Astrocyte (in vitro differentiated cells and primary cell): ENCODE measurements at regions not wholly inside any gene's neighbourhood (a gene's known extent, or its start where the extent isn't known, plus 50 kb on each side); places are given as distances from the start of the nearest gene placed in this dataset.

Experiments used
- DNase-seq: peaks from one replicate; pipeline ENCODE4 v3.0.0-alpha.2; 2010; ENCODE audit warnings: low read depth
- FAIRE-seq: peaks from 2 replicates; lab custom pipeline; 2011; peaks lifted over from hg19 to GRCh38; lab: Jason Lieb, UNC
- H2AFZ ChIP-seq: 2 replicates; pipeline ENCODE4 v1.6.0; 2012; ENCODE audit warnings: low read depth, low read length, inconsistent platforms
- H3K27ac ChIP-seq: 2 replicates; pipeline ENCODE4 v1.5.1; 2011; ENCODE audit warnings: low read depth, low read length, inconsistent platforms
- H3K27me3 ChIP-seq: 2 replicates; pipeline ENCODE4 v1.6.0; 2011; ENCODE audit warnings: low read length, inconsistent platforms; ENCODE audit not compliant: insufficient read depth
- H3K36me3 ChIP-seq: 2 replicates; pipeline ENCODE4 v1.5.1; 2011; ENCODE audit warnings: low read length, inconsistent platforms; ENCODE audit not compliant: insufficient read depth
- H3K4me1 ChIP-seq: 2 replicates; pipeline ENCODE4 v1.5.1; 2011; ENCODE audit warnings: low read length, inconsistent platforms; ENCODE audit not compliant: insufficient read depth
- H3K4me2 ChIP-seq: 2 replicates; pipeline ENCODE4 v1.6.0; 2012; ENCODE audit warnings: low read length, inconsistent platforms
- H3K4me3 ChIP-seq: 2 replicates; pipeline ENCODE4 v1.5.1; 2011; ENCODE audit warnings: low read depth, mild to moderate bottlenecking, low read length, inconsistent platforms; ENCODE audit not compliant: insufficient read depth
- H3K79me2 ChIP-seq: 2 replicates; pipeline ENCODE4 v1.6.0; 2012; ENCODE audit warnings: mild to moderate bottlenecking, low read length, inconsistent platforms; ENCODE audit not compliant: insufficient read depth
- H3K9ac ChIP-seq: 2 replicates; pipeline ENCODE4 v1.6.0; 2012; ENCODE audit warnings: mild to moderate bottlenecking, low read length, inconsistent platforms
- H3K9me3 ChIP-seq: 2 replicates; pipeline ENCODE4 v1.5.1; 2012; ENCODE audit warnings: low read depth, mild to moderate bottlenecking, low read length, inconsistent platforms; ENCODE audit not compliant: insufficient read depth
- H4K20me1 ChIP-seq: 2 replicates; pipeline ENCODE4 v1.6.0; 2012; ENCODE audit warnings: low read length, inconsistent platforms; ENCODE audit not compliant: insufficient read depth
- H3K27ac Mint-ChIP-seq: one replicate; pipeline ENCODE4 v1.8.0; 2021; ENCODE audit warnings: mild to moderate bottlenecking, mixed read lengths; ENCODE audit not compliant: unreplicated experiment
- H3K27me3 Mint-ChIP-seq: one replicate; pipeline ENCODE4 v1.8.0; 2021; ENCODE audit warnings: low read depth, mixed read lengths; ENCODE audit not compliant: unreplicated experiment
- H3K36me3 Mint-ChIP-seq: one replicate; pipeline ENCODE4 v1.8.0; 2021; ENCODE audit warnings: low read depth, mixed read lengths; ENCODE audit not compliant: unreplicated experiment
- H3K4me1 Mint-ChIP-seq: one replicate; pipeline ENCODE4 v1.8.0; 2021; ENCODE audit warnings: low read depth, mixed read lengths; ENCODE audit not compliant: unreplicated experiment
- H3K4me3 Mint-ChIP-seq: one replicate; pipeline ENCODE4 v1.8.0; 2021; ENCODE audit warnings: mild to moderate bottlenecking, moderate library complexity, mixed read lengths; ENCODE audit not compliant: unreplicated experiment
- H3K9me3 Mint-ChIP-seq: one replicate; pipeline ENCODE4 v1.8.0; 2021; ENCODE audit warnings: mild to moderate bottlenecking, mixed read lengths; ENCODE audit not compliant: unreplicated experiment
- EZH2 ChIP-seq: IDR thresholded peaks from 2 replicates; pipeline ENCODE4 v1.6.1; 2012; ENCODE audit warnings: mild to moderate bottlenecking, low read length, inconsistent platforms; ENCODE audit not compliant: insufficient read depth
- TF ChIP-seq, protein P1 (sequence below): IDR thresholded peaks from 2 replicates; pipeline ENCODE4 v1.5.1; 2011; ENCODE audit warnings: low read depth, mild to moderate bottlenecking, inconsistent platforms, low read length, moderate library complexity; ENCODE audit not compliant: insufficient read depth

DNA sequence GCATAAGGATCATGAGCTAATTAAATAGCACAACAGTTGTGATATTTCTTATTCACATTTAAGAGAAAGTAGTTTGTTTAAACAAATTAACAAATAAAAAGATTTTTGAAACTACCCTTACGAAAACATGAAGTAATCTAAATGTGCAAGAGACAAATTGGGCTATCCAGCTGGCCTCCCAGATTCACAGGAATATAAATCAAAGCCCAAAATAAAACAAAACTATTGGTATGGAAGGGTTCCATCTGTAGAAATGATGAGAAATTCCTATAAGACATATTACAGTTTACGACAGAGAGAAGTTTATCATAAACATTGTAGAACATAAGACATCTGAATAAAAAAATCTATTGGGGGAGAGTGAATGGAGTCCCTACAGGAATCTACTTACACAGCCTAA is 1125.1 kb downstream of the TDRD15 start:
- FAIRE-seq = no peak
- no peak overlapping the region for H3K27ac Mint-ChIP-seq

DNA sequence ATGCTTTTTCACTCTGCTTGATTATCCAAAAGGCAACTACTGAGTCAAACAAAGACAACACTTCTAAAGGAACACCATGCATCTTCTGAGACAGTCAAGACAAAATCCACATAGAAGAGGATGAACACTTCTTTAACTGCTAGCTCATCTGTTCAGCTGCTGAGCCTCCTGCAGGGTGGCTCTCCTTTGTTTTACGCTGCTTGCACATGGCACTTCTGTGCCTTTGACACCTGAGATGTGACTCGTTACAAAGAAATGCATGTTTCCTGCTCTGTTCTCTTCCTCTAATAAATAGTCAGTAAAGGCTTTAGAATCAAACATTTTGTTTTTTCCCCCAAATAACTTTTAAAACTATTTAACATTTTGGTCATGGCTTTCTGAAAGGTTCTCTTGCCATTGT is 1129.4 kb downstream of the TDRD15 start:
- no peak for DNase-seq
- H3K4me2 ChIP-seq = no peak overlapping the region
- TF ChIP-seq, protein P1, sequence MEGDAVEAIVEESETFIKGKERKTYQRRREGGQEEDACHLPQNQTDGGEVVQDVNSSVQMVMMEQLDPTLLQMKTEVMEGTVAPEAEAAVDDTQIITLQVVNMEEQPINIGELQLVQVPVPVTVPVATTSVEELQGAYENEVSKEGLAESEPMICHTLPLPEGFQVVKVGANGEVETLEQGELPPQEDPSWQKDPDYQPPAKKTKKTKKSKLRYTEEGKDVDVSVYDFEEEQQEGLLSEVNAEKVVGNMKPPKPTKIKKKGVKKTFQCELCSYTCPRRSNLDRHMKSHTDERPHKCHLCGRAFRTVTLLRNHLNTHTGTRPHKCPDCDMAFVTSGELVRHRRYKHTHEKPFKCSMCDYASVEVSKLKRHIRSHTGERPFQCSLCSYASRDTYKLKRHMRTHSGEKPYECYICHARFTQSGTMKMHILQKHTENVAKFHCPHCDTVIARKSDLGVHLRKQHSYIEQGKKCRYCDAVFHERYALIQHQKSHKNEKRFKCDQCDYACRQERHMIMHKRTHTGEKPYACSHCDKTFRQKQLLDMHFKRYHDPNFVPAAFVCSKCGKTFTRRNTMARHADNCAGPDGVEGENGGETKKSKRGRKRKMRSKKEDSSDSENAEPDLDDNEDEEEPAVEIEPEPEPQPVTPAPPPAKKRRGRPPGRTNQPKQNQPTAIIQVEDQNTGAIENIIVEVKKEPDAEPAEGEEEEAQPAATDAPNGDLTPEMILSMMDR = no peak
- no peak for TF ChIP-seq EZH2
- no peaks in the 10 kb centered on the region for H3K36me3 ChIP-seq
- no peak overlapping the region for H3K9ac ChIP-seq
- Mint-ChIP-seq H3K27me3 (no peaks in the 10 kb centered on the region), H3K4me3 (no peak overlapping the region), H3K4me1 (no peaks in the 10 kb centered on the region), H3K9me3 (no peaks in the 10 kb centered on the region), H3K36me3 (no peaks in the 10 kb centered on the region), H3K27ac (no peak overlapping the region)
- peaks cover 3% of the 10 kb centered on the region for H3K9me3 ChIP-seq
- H4K20me1 ChIP-seq = no peaks in the 10 kb centered on the region
- no peaks in the 10 kb centered on the region for H3K79me2 ChIP-seq
- no peak overlapping the region for H3K27ac ChIP-seq
- no peaks in the 10 kb centered on the region for H3K4me1 ChIP-seq
- no peak overlapping the region for H3K4me3 ChIP-seq
- no peaks in the 10 kb centered on the region for H3K27me3 ChIP-seq
- no peak for FAIRE-seq
- no peak overlapping the region for H2AFZ ChIP-seq

More for the DNA sequence above, 1125.1 kb downstream of the TDRD15 start:
- no peak overlapping the region for H3K4me3 Mint-ChIP-seq
- H2AFZ ChIP-seq = no peak overlapping the region
- H3K9ac ChIP-seq = no peak overlapping the region
- H3K36me3 Mint-ChIP-seq = no peaks in the 10 kb centered on the region
- no peaks in the 10 kb centered on the region for H3K4me1 Mint-ChIP-seq
- H3K4me1 ChIP-seq = no peaks in the 10 kb centered on the region
- no peak overlapping the region for H3K4me2 ChIP-seq
- no peak overlapping the region for H3K4me3 ChIP-seq
- no peaks in the 10 kb centered on the region for H3K9me3 Mint-ChIP-seq
- H3K36me3 ChIP-seq = no peaks in the 10 kb centered on the region
- no peak overlapping the region for H3K27ac ChIP-seq
- no peak for DNase-seq
- H3K27me3 ChIP-seq = no peaks in the 10 kb centered on the region
- TF ChIP-seq, protein P1 = no peak
- TF ChIP-seq EZH2 = no peak
- no peaks in the 10 kb centered on the region for H3K79me2 ChIP-seq
- no peaks in the 10 kb centered on the region for H3K27me3 Mint-ChIP-seq
- no peaks in the 10 kb centered on the region for H4K20me1 ChIP-seq
- H3K9me3 ChIP-seq = peaks cover 3% of the 10 kb centered on the region

DNA sequence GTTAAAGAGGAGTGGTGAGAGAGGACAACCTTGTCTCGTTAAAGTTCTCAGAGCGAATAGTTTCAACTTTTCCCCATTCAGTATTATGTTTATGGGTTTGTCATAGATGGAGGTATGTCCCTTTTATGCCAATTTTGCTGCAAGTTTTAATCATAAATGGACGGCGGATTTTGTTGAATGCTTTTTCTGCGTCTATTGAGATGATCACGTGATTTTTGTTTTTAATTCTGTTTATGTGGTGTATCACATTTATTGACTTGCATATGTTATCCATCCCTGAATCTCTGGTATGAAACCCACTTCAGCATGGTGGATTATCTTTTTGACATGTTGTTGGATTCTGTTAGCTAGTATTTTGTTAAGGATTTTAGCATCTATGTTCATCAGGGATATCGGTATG is 1123.8 kb upstream of the KLHL29 start:
- Mint-ChIP-seq H3K4me1 (no peaks in the 10 kb centered on the region), H3K27ac (no peak overlapping the region), H3K4me3 (no peak overlapping the region), H3K36me3 (no peaks in the 10 kb centered on the region), H3K9me3 (peaks cover 5% of the 10 kb centered on the region), H3K27me3 (no peaks in the 10 kb centered on the region)
- no peak overlapping the region for H3K4me3 ChIP-seq
- TF ChIP-seq, protein P1 = no peak
- no peak for TF ChIP-seq EZH2
- H3K27me3 ChIP-seq = no peaks in the 10 kb centered on the region
- DNase-seq (no peak), FAIRE-seq (no peak)
- no peaks in the 10 kb centered on the region for H3K4me1 ChIP-seq
- no peaks in the 10 kb centered on the region for H3K36me3 ChIP-seq
- H3K4me2 ChIP-seq = no peak overlapping the region
- no peak overlapping the region for H2AFZ ChIP-seq
- H3K9me3 ChIP-seq = no peaks in the 10 kb centered on the region
- no peaks in the 10 kb centered on the region for H3K79me2 ChIP-seq
- H3K27ac ChIP-seq = no peak overlapping the region
- no peaks in the 10 kb centered on the region for H4K20me1 ChIP-seq
- H3K9ac ChIP-seq = no peak overlapping the region
